ENCODE measurements at regions not wholly inside any gene's neighbourhood (a gene's known extent, or its start where the extent isn't known, plus 50 kb on each side); places are given as distances from the start of the nearest gene placed in this dataset.

DNA sequence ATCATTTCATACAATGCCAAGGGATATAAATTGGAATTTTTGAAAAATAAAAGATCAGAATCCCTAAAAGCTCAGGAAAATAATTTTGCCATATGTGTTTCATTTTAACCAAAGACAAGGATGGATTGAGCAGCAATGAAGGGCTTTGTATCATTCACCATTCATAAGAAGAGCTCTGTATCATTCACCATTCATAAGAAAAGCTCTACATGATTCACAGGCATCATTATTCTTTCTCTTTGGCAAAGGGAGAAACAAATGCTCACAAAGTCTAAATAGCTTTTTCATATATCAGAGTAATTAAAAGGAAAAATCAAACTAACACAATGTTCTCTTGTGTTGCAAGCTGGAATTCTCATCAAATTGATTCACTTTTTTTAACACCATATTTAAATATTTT is 169.1 kb upstream of the MC4R start:
- TF ChIP-seq EZH2 (IDR thresholded peaks at IDR 0.05; ENCODE audit: insufficient read depth, low read length), result no peak
- TF ChIP-seq, protein P1, sequence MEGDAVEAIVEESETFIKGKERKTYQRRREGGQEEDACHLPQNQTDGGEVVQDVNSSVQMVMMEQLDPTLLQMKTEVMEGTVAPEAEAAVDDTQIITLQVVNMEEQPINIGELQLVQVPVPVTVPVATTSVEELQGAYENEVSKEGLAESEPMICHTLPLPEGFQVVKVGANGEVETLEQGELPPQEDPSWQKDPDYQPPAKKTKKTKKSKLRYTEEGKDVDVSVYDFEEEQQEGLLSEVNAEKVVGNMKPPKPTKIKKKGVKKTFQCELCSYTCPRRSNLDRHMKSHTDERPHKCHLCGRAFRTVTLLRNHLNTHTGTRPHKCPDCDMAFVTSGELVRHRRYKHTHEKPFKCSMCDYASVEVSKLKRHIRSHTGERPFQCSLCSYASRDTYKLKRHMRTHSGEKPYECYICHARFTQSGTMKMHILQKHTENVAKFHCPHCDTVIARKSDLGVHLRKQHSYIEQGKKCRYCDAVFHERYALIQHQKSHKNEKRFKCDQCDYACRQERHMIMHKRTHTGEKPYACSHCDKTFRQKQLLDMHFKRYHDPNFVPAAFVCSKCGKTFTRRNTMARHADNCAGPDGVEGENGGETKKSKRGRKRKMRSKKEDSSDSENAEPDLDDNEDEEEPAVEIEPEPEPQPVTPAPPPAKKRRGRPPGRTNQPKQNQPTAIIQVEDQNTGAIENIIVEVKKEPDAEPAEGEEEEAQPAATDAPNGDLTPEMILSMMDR (IDR thresholded peaks at IDR 0.05; ENCODE audit: insufficient read depth, low read depth, low read length), result no peak

All from astrocyte (in vitro differentiated cells and primary cell).